Esophagus muscularis mucosa (tissue), 4 donors: ENCODE measurements at regions not wholly inside any gene's neighbourhood (a gene's known extent, or its start where the extent isn't known, plus 50 kb on each side); places are given as distances from the start of the nearest gene placed in this dataset.

Experiments used
- CTCF ChIP-seq, 3 experiments: fragments of 200-600 bp in 2 of 3; fragments of 450-650 bp in 1 of 3; sonication (generic) in 2 of 3; IDR thresholded peaks; one replicate each; pipeline ENCODE4 v1.5.1; 2017 to 2019; ENCODE audit warnings: antibody characterized with exemption in 3 of 3, mild to moderate bottlenecking in 2 of 3, moderate library complexity in 1 of 3
- EP300 ChIP-seq: sonication (generic); formaldehyde crosslinking; IDR thresholded peaks from one replicate; pipeline ENCODE4 v1.6.1; 2017; ENCODE audit warnings: antibody characterized with exemption
- POLR2A ChIP-seq: fragments of 450-650 bp; IDR thresholded peaks from one replicate; pipeline ENCODE4 v1.6.1; 2017; ENCODE audit warnings: antibody characterized with exemption, moderate library complexity, mild to moderate bottlenecking, low read depth
- POLR2AphosphoS5 ChIP-seq, 2 donors: sonication (generic); formaldehyde crosslinking; IDR thresholded peaks; one replicate each; pipeline ENCODE4 v1.6.1; 2017; ENCODE audit warnings: antibody characterized with exemption in 2 of 2

- TF ChIP-seq POLR2AphosphoS5 (IDR thresholded peaks at IDR 0.05) (no peak), POLR2A (no peak), CTCF (IDR thresholded peaks at IDR 0.05) (no peak), EP300 (no peak)
Measured at GRCh38 chr13:72113076-72113475, 246.1 kb upstream of the DACH1 start.
